HG03045 (cell line): ENCODE measurements at regions not wholly inside any gene's neighbourhood (a gene's known extent, or its start where the extent isn't known, plus 50 kb on each side); places are given as distances from the start of the nearest gene placed in this dataset.
"Not testable (repeated sequence)": the region's sequence is repeated elsewhere in the genome, so short reads cannot be mapped to it uniquely, and the experiment has no call there.

Experiments used
- ATAC-seq: cut with Tn5 transposase; IDR thresholded peaks from one replicate; pipeline ENCODE4 v1.9.1; 2021; ENCODE audit warnings: mild to moderate bottlenecking, moderate library complexity; ENCODE audit not compliant: unreplicated experiment

GRCh38 chr4:155026715-155027114 is 181.7 kb upstream of the NPY2R start:
- no peak for ATAC-seq

GRCh38 chr4:155032521-155033229 is 175.8 kb upstream of the NPY2R start:
- ATAC-seq = no peak

GRCh38 chr4:155033604-155034003 is 174.8 kb upstream of the NPY2R start:
- no peak for ATAC-seq

- no peak for ATAC-seq
These were observed 171.4 kb upstream of the NPY2R start for GRCh38 chr4:155037031-155037430.

DNA sequence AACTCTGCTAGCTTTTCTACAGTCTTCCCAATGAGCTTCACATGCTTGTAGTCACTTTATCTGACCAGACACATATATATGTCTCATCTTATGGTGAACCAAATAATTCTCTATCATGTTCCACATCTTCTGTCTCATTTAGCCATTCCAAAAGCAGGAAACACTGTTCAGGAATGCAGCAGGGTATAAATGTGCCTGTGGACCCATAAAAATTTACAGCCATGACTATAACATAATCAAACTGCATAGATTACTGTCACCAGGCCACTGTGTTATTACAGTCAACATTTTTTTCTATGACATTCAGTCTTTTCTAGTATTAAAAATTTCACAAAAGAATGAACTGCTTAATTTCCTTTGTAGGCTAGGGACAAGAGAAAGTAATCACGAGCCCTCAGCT is 170.0 kb upstream of the NPY2R start:
- no peak for ATAC-seq

GRCh38 chr4:155039162-155039561 is 169.3 kb upstream of the NPY2R start:
- no peak for ATAC-seq

DNA sequence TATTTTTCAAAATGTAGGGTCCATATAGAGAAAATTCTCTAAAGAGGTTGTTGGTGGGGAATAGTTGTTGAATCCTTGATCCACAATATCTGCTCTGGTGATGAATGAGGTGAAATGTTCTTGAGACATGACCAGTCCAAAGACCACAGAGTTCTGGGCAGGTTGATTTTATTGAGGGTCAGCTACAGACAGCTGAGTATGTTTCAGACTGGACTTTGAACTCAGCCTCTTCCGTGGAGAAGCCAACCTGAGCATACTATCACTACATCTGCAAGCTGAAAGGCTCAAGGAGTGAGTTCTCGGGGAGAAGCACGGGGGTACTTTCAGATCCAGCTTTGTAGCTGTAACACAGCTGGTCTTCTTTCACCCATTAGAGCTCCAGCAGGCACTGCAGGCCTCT is 168.4 kb upstream of the NPY2R start:
- ATAC-seq = no peak

- no peak for ATAC-seq
These were observed 166.4 kb upstream of the NPY2R start for GRCh38 chr4:155042014-155042413.

GRCh38 chr4:155044251-155044650 is 164.2 kb upstream of the NPY2R start:
- not testable (repeated sequence) for ATAC-seq

- no peak for ATAC-seq
These were observed 160.7 kb upstream of the NPY2R start for GRCh38 chr4:155047755-155048154.

- not testable (repeated sequence) for ATAC-seq
These were observed 154.4 kb upstream of the NPY2R start for GRCh38 chr4:155054042-155054441.

DNA sequence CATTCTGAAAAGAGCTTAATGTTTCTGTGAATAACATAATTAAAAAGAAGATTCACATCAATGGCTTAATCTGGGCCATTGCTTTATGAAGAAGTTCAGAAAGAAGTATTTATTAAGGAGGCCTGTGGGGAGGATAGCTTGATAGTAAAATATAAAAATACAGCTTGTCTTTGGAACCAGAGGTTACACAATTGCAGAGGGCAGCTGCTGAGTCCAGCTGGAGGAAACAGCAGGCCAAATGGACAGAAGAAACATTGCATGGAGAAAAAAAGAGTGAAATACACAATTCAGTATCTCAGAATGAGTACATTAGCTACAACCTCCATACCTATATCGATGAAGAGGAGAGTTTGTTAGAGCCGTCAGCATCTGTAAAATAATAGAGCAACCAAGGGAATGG is 148.0 kb upstream of the NPY2R start:
- no peak for ATAC-seq

DNA sequence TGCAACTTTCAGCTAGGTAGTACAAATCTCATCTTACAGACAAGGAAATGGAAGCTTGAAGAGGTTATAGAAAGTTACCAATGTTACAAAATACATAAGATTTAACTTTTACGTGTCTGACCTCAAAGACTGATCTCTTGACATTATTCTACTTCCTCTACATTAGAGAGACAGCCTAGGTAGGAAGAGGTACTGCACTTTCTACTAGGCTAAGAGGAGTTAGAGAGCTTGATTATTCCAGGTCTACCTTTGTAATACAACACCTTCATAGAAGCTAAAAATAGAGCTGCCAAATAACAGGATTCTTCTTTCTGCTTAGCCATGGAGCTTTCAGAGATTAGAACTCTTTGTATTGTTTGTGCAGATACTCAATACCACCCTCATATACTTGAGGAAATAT is 147.6 kb upstream of the NPY2R start:
- no peak for ATAC-seq

DNA sequence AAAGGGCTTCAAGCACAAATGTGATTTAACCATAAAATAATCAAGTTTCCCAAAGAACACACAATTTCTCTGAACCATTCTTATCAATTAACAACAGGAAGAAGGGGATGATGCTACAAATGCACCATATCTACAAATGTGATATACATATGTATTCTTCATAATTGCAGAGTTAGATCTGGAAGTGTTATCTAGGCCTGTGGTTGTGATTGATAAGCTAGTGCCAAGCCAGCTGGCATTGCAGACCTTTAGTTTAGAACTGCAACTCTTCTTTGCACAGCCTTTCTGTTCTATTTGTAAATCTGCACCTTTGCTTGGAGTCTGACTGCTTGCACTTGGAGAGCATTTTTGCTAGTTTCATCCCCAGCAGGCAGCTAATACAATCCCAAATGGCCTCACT is 145.5 kb upstream of the NPY2R start:
- ATAC-seq = no peak

- ATAC-seq = not testable (repeated sequence)
These were observed 143.5 kb upstream of the NPY2R start for GRCh38 chr4:155064934-155065333.

GRCh38 chr4:155066871-155067270 is 141.6 kb upstream of the NPY2R start:
- ATAC-seq = no peak

DNA sequence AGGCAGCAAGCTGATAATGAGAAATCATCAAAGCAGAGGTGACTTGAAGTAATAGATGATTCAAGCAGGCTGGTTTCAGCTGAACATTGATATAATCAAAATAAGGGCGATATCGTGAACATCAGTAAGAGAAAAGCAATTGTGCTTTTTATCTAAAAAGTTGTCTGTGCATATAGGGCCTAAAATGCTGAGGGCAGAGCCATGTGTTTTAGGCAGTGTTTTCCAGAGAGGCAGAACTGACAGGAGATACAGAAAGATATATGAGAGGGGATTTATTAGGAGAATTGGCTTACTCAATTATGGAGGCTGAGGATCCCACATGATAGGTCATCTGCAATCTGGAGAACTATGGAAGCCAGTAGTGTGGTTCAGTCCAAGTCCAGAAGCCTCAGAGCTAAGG is 136.5 kb upstream of the NPY2R start:
- ATAC-seq = no peak

GRCh38 chr4:155072417-155072816 is 136.0 kb upstream of the NPY2R start:
- peak; percentile 50 for ATAC-seq

DNA sequence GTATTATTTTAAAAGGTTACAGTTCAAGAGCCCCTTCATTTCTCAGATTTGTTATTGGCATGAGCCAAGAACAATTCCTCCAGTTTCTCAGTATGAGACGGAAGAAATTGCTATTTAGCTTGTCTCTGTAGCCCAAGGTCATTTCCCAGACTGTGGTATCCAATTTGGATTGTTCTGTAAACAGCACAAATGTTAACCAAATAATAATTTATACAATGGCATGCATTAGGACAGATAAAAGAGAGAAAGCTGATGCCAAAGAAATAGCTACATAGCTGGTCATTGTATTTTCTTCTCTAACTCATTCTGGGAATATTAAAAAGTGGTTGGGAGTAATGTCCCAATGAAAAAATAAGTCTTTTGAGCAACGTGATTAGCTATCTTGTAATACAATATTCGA is 134.6 kb upstream of the NPY2R start:
- ATAC-seq = no peak

DNA sequence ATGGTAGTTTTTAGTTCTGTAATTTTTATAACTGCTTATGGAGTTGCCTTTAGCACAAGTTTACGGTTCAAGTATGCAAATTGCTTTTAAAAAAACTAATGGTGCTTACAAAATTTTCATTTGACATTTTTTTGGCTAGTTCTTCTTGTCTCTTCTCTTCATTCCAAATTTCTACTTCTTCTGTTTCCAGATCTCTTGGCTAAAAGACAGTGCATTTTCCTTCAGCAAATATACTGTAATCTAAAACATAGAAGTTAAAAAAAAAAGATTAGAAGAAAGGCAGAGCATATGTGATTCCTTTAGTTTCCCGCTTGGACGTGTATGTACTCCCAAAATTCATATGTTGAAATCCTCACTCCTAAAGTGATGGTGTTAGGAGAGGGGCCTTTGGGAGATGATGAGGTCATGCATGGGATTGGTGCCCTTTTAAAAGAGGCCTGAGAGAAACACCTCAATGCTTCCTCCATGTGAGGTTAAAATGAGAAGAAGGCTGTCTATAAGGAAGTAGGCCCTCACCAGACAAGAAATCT is 132.1 kb upstream of the NPY2R start:
- no peak for ATAC-seq

DNA sequence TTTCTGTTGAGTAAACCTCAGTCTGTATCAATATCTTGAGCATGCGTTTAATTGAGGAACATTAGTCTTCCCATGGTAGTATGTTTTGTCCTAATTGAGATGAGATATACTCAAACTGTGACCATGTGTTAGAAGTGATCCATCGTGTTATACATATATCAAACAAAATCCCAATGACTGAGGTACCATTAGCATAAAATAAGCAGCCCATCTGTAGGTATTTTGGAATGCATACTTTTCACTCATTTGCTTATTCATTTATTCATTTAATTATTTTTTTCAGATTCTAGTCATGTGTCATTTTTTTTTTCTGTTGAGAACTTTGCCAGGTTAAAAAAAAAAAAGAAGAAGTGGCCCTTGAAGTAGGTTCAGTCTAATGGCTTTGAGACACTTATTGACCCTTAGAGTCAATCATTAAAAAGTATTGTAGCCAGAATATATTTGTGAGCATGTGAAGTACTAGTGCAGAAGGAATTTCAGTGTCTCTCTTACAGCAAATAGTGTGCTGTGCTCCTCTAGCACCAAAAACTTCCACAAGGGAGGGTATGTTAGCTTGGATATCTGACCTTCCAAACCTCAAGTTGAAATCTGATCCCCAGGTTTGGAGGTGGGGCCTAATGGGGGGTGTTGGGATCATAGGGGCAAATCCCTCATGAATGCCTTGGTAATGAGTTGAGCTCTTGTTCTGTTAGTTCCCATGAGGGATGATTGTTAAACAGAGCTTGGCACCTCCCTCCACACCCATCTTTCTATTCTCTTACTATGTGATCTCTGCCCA is 130.8 kb upstream of the NPY2R start:
- no peak for ATAC-seq

DNA sequence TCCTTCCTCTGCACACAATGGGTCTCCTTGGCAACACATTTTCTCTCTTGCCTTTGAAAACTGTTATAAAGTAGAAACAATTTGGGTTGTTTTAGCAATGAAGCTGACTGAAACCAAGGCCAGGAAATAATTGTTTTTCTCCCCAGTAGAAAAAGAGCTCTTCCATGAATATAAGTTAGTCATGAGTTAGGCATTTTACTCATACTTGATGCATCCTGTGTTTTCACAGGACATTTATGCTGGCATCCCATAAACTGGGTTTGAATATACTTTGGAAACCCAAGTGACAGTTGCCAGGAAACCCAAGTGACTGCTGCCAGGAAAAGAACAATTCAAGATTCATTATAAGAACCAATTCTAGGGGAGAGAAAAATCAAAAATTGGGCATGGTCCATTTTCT is 128.6 kb upstream of the NPY2R start:
- ATAC-seq = no peak
